HCT116 (cell line): ENCODE measurements at regions not wholly inside any gene's neighbourhood (a gene's known extent, or its start where the extent isn't known, plus 50 kb on each side); places are given as distances from the start of the nearest gene placed in this dataset.

Experiments
- ATAC-seq: fragments of 200-7000 bp; cut with Tn5 transposase; 2 replicates; pipeline ENCODE4 v1.9.1; 2020; ENCODE audit warnings: mild to moderate bottlenecking, moderate library complexity
- BruUV-seq: library from RNA; stranded (reverse); fragments of 400-500 nt; replicated peaks from 2 replicates; lab custom pipeline; 2021; lab: Mats Ljungman, UMichigan
- CTCF ChIA-PET: fragments of 300-600 bp; sonication (Branson Sonifier 250); formaldehyde crosslinking; loops from one replicate; lab custom pipeline; 2021; ENCODE audit warnings: antibody characterized with exemption; lab: Charles Lee
- POLR2A ChIA-PET: fragments of 300-600, 350-600 bp; sonication (Branson Sonifier 250); formaldehyde crosslinking; loops from one replicate; lab custom pipeline; 2021; ENCODE audit warnings: antibody characterized with exemption; lab: Charles Lee
- RAD21 ChIA-PET, 2 experiments: fragments of 300-600 bp; sonication (Branson Sonifier 250); formaldehyde crosslinking; loops; one replicate each; lab custom pipeline; 2023; ENCODE audit warnings: low total read pairs in 2 of 2; ENCODE audit not compliant: uncharacterized antibody in 2 of 2, unreplicated experiment in 2 of 2, low non-redundant PET in 1 of 2; lab: Charles Lee
- DNase-seq: peaks from one replicate; pipeline ENCODE4 v3.0.0-alpha.2; 2010; ENCODE audit warnings: low read depth, low spot score
- H2AFZ ChIP-seq: fragments of 200-600 bp; shearing (Covaris generic), sonication (generic); 2 replicates; pipeline ENCODE4 v1.6.1; 2017; ENCODE audit warnings: low read depth, mixed run types, mixed read lengths, antibody characterized with exemption, low read length; ENCODE audit not compliant: poor library complexity, severe bottlenecking
- H3K27ac ChIP-seq: 2 replicates; pipeline ENCODE4 v1.5.1; 2012; ENCODE audit warnings: low read depth, low read length
- H3K27me3 ChIP-seq: fragments of 200-600 bp; sonication (generic); 2 replicates; pipeline ENCODE4 v1.6.1; 2016; ENCODE audit warnings: mixed run types, low read length, mixed read lengths; ENCODE audit not compliant: insufficient read depth
- H3K36me3 ChIP-seq, 2 experiments: fragments of 200-500 bp in 1 of 2; fragments of 200-600 bp in 1 of 2; sonication (Bioruptor generic) in 1 of 2; sonication (generic) in 1 of 2; 2 replicates each; pipeline versions ENCODE4 v1.5.1 to v1.6.1; 2014 to 2016; ENCODE audit warnings: low read length in 2 of 2, inconsistent platforms in 1 of 2, mixed read lengths in 1 of 2, mixed run types in 1 of 2; ENCODE audit not compliant: insufficient read depth in 2 of 2, control insufficient read depth in 1 of 2
- H3K4me1 ChIP-seq, 2 experiments: fragments of 200-600 bp in 1 of 2; sonication (generic) in 1 of 2; 2 replicates each; pipeline versions ENCODE4 v1.5.1 to v1.6.1; 2012 to 2017; ENCODE audit warnings: low read length in 2 of 2, inconsistent platforms in 1 of 2, mild to moderate bottlenecking in 1 of 2, mixed read lengths in 1 of 2, mixed run types in 1 of 2, moderate library complexity in 1 of 2; ENCODE audit not compliant: insufficient read depth in 2 of 2, control insufficient read depth in 1 of 2
- H3K4me2 ChIP-seq: fragments of 200-600 bp; sonication (generic); 2 replicates; pipeline ENCODE4 v1.6.1; 2017; ENCODE audit warnings: mixed run types, low read length, mixed read lengths
- H3K4me3 ChIP-seq, 2 experiments: fragments of 200-600 bp in 1 of 2; sonication (generic) in 1 of 2; replicated peaks in 1 of 2; 2 replicates each; pipeline ENCODE4 v1.5.1; 2011 to 2016; ENCODE audit warnings: low read length in 2 of 2, control low read depth in 1 of 2, low read depth in 1 of 2, mild to moderate bottlenecking in 1 of 2, mixed read lengths in 1 of 2, mixed run types in 1 of 2
- H3K79me2 ChIP-seq: fragments of 200-600 bp; sonication (generic); 2 replicates; pipeline ENCODE4 v1.6.1; 2017; ENCODE audit warnings: mild to moderate bottlenecking, mixed run types, low read length, moderate library complexity, mixed read lengths; ENCODE audit not compliant: insufficient read depth
- H3K9ac ChIP-seq: fragments of 200-600 bp; sonication (generic); 2 replicates; pipeline ENCODE4 v1.6.1; 2016; ENCODE audit warnings: low read length, mixed read lengths
- H3K9me2 ChIP-seq: fragments of 200-600 bp; sonication (generic), shearing (Covaris generic); 2 replicates; pipeline ENCODE4 v1.6.1; 2017; ENCODE audit warnings: mixed run types, mild to moderate bottlenecking, moderate library complexity; ENCODE audit not compliant: insufficient read depth
- H3K9me3 ChIP-seq, 2 experiments: fragments of 200-500 bp in 1 of 2; fragments of 200-600 bp in 1 of 2; sonication (Bioruptor generic) in 1 of 2; sonication (generic) in 1 of 2; 2 replicates each; pipeline ENCODE4 v1.6.1; 2014 to 2017; ENCODE audit warnings: low read length in 2 of 2, mixed read lengths in 2 of 2, inconsistent platforms in 1 of 2, low read depth in 1 of 2, mild to moderate bottlenecking in 1 of 2, mixed run types in 1 of 2, moderate library complexity in 1 of 2; ENCODE audit not compliant: control insufficient read depth in 1 of 2, insufficient read depth in 1 of 2
- H4K20me1 ChIP-seq: fragments of 200-600 bp; sonication (generic), shearing (Covaris generic); 2 replicates; pipeline ENCODE4 v1.6.1; 2017; ENCODE audit warnings: mixed run types, mild to moderate bottlenecking, moderate library complexity; ENCODE audit not compliant: insufficient read depth
- CTCF ChIP-seq, 3 experiments: fragments of 200-600 bp in 1 of 3; sonication (generic) in 1 of 3; IDR thresholded peaks in 2 of 3; conservative IDR thresholded peaks in 1 of 3; 2 replicates each; pipeline ENCODE4 v1.5.1; 2012 to 2017; ENCODE audit warnings: low read depth in 2 of 3, low read length in 2 of 3, antibody characterized with exemption in 1 of 3, borderline replicate concordance in 1 of 3, control low read depth in 1 of 3, mild to moderate bottlenecking in 1 of 3, mixed read lengths in 1 of 3, mixed run types in 1 of 3, moderate library complexity in 1 of 3; ENCODE audit not compliant: insufficient read depth in 1 of 3
- EGR1 ChIP-seq: IDR thresholded peaks from 2 replicates; pipeline ENCODE4 v1.6.1; 2012; ENCODE audit warnings: low read depth
- ELF1 ChIP-seq: IDR thresholded peaks from 2 replicates; pipeline ENCODE4 v1.6.1; 2012; ENCODE audit warnings: low read depth, borderline replicate concordance
- EZH2 ChIP-seq: fragments of 200-600 bp; sonication (generic); IDR thresholded peaks from 2 replicates; pipeline ENCODE4 v1.6.1; 2017; ENCODE audit warnings: antibody characterized with exemption, mixed run types
- EZH2phosphoT487 ChIP-seq: fragments of 200-600 bp; IDR thresholded peaks from 2 replicates; pipeline ENCODE4 v1.6.1; 2018; ENCODE audit warnings: antibody characterized with exemption, borderline replicate concordance
- JUND ChIP-seq: IDR thresholded peaks from 2 replicates; pipeline ENCODE4 v1.6.1; 2012
- POLR2A ChIP-seq: IDR thresholded peaks from 2 replicates; pipeline ENCODE4 v1.7.0; 2011; ENCODE audit warnings: borderline replicate concordance; ENCODE audit not compliant: insufficient read depth, insufficient read length; ENCODE audit errors: extremely low read depth
- SP1 ChIP-seq: IDR thresholded peaks from 2 replicates; pipeline ENCODE4 v1.6.1; 2012; ENCODE audit warnings: low read depth
- ZBTB33 ChIP-seq: IDR thresholded peaks from 2 replicates; pipeline ENCODE4 v1.6.1; 2011; ENCODE audit warnings: mild to moderate bottlenecking, low read length, moderate library complexity; ENCODE audit not compliant: insufficient replicate concordance; ENCODE audit errors: extremely low read depth
- ZFX ChIP-seq: fragments of 450-650 bp; IDR thresholded peaks from 2 replicates; pipeline ENCODE4 v1.6.1; 2017
- ZNF274 ChIP-seq: fragments of 200-500 bp; sonication (Bioruptor generic); IDR thresholded peaks from 2 replicates; pipeline ENCODE4 v1.6.1; 2014; ENCODE audit warnings: mild to moderate bottlenecking, low read depth, low read length, inconsistent platforms
- intact Hi-C: fragments of 100-400 bp; cut with micrococcal nuclease; formaldehyde crosslinking; loops from 2 replicates; pipeline ENCODE4 v1.10.0; 2022

GRCh38 chrY:7923476-7924017 lies 1012.0 kb upstream of the AMELY start (continued):
- TF ChIP-seq ZBTB33 (no peak), ELF1 (no peak), EGR1 (no peak), JUND (no peak), ZFX (no peak)

- Histone ChIP-seq H3K4me2 (no peak overlapping the region), H3K36me3 (no peaks in the 10 kb centered on the region), H3K27ac (no peak overlapping the region), H3K27me3 (no peaks in the 10 kb centered on the region), H3K9ac (no peak overlapping the region), H2AFZ (no peak overlapping the region), H3K4me3 (no peak overlapping the region), H4K20me1 (no peaks in the 10 kb centered on the region), H3K9me3 (no peaks in the 10 kb centered on the region), H3K4me1 (no peaks in the 10 kb centered on the region), H3K79me2 (no peaks in the 10 kb centered on the region), H3K9me2 (no peaks in the 10 kb centered on the region)
- CTCF ChIA-PET = no interaction called here
- no TSS peak for BruUV-seq
- RAD21 ChIA-PET = no interaction called here
- TF ChIP-seq JUND = no peak
- TF ChIP-seq POLR2A = no peak
- no peak for TF ChIP-seq SP1
- no peak for TF ChIP-seq ZNF274
- TF ChIP-seq CTCF (IDR thresholded peaks at IDR 0.05 in 2 of 3, conservative IDR thresholded peaks at IDR 0.05 in 1 of 3; ENCODE audit: borderline replicate concordance in 1 of 3, insufficient read depth in 1 of 3, low read depth in 2 of 3, low read length in 2 of 3) = no peak
- TF ChIP-seq EZH2phosphoT487 = no peak
- TF ChIP-seq EZH2 = no peak
- no peak for DNase-seq
- intact Hi-C loops = no loop called here
- POLR2A ChIA-PET = no interaction called here
- no peak for ATAC-seq
Measured at GRCh38 chrY:7920382-7920781, 1008.8 kb upstream of the AMELY start.
